ENCODE measurements at regions not wholly inside any gene's neighbourhood (a gene's known extent, or its start where the extent isn't known, plus 50 kb on each side); places are given as distances from the start of the nearest gene placed in this dataset.

- no peaks in the 10 kb centered on the region for H3K27me3 ChIP-seq (ENCODE audit: control insufficient read depth, insufficient read depth, low read length)
- H3K36me3 ChIP-seq (ENCODE audit: control insufficient read depth, insufficient read depth, low read length) = no peaks in the 10 kb centered on the region
- no peak overlapping the region for H3K4me3 ChIP-seq (ENCODE audit: low read length)
- H3K4me1 ChIP-seq (ENCODE audit: control insufficient read depth, insufficient read depth, low read length) = no peaks in the 10 kb centered on the region
- peaks cover 4% of the 10 kb centered on the region for H3K9me3 ChIP-seq (ENCODE audit: control insufficient read depth, low read length)
- H3K9ac ChIP-seq (ENCODE audit: low read length) = no peak overlapping the region
Measured at GRCh38 chr11:112410325-112410724, 149.7 kb upstream of the PLET1 start.

- Histone ChIP-seq H3K4me1 (ENCODE audit: control insufficient read depth, insufficient read depth, low read length) (no peaks in the 10 kb centered on the region), H3K9me3 (ENCODE audit: control insufficient read depth, low read length) (peaks cover 4% of the 10 kb centered on the region), H3K9ac (ENCODE audit: low read length) (no peak overlapping the region), H3K27me3 (ENCODE audit: control insufficient read depth, insufficient read depth, low read length) (no peaks in the 10 kb centered on the region), H3K4me3 (ENCODE audit: low read length) (no peak overlapping the region), H3K36me3 (ENCODE audit: control insufficient read depth, insufficient read depth, low read length) (no peaks in the 10 kb centered on the region)
Measured at GRCh38 chr11:112412383-112412782, 151.7 kb upstream of the PLET1 start.

GRCh38 chr11:112417339-112417738 is 156.7 kb upstream of the PLET1 start:
- Histone ChIP-seq H3K27me3 (ENCODE audit: control insufficient read depth, insufficient read depth, low read length) (no peaks in the 10 kb centered on the region), H3K4me1 (ENCODE audit: control insufficient read depth, insufficient read depth, low read length) (no peaks in the 10 kb centered on the region), H3K9me3 (ENCODE audit: control insufficient read depth, low read length) (peaks cover 4% of the 10 kb centered on the region), H3K36me3 (ENCODE audit: control insufficient read depth, insufficient read depth, low read length) (no peaks in the 10 kb centered on the region), H3K9ac (ENCODE audit: low read length) (no peak overlapping the region), H3K4me3 (ENCODE audit: low read length) (no peak overlapping the region)

- no peaks in the 10 kb centered on the region for H3K36me3 ChIP-seq (ENCODE audit: control insufficient read depth, insufficient read depth, low read length)
- peaks cover 4% of the 10 kb centered on the region for H3K9me3 ChIP-seq (ENCODE audit: control insufficient read depth, low read length)
- no peak overlapping the region for H3K9ac ChIP-seq (ENCODE audit: low read length)
- H3K27me3 ChIP-seq (ENCODE audit: control insufficient read depth, insufficient read depth, low read length) = no peaks in the 10 kb centered on the region
- H3K4me1 ChIP-seq (ENCODE audit: control insufficient read depth, insufficient read depth, low read length) = no peaks in the 10 kb centered on the region
- H3K4me3 ChIP-seq (ENCODE audit: low read length) = no peak overlapping the region
Measured at GRCh38 chr11:112418438-112418837, 157.8 kb upstream of the PLET1 start.

GRCh38 chr11:112421879-112422278 is 161.2 kb upstream of the PLET1 start:
- H3K4me3 ChIP-seq (ENCODE audit: low read length) = no peak overlapping the region
- no peak overlapping the region for H3K9ac ChIP-seq (ENCODE audit: low read length)
- H3K27me3 ChIP-seq (ENCODE audit: control insufficient read depth, insufficient read depth, low read length) = no peaks in the 10 kb centered on the region
- no peaks in the 10 kb centered on the region for H3K36me3 ChIP-seq (ENCODE audit: control insufficient read depth, insufficient read depth, low read length)
- H3K4me1 ChIP-seq (ENCODE audit: control insufficient read depth, insufficient read depth, low read length) = no peaks in the 10 kb centered on the region
- no peaks in the 10 kb centered on the region for H3K9me3 ChIP-seq (ENCODE audit: control insufficient read depth, low read length)

GRCh38 chr11:112425121-112425520 is 164.5 kb upstream of the PLET1 start:
- H3K4me1 ChIP-seq (ENCODE audit: control insufficient read depth, insufficient read depth, low read length) = no peaks in the 10 kb centered on the region
- H3K36me3 ChIP-seq (ENCODE audit: control insufficient read depth, insufficient read depth, low read length) = no peaks in the 10 kb centered on the region
- no peaks in the 10 kb centered on the region for H3K27me3 ChIP-seq (ENCODE audit: control insufficient read depth, insufficient read depth, low read length)
- no peak overlapping the region for H3K4me3 ChIP-seq (ENCODE audit: low read length)
- H3K9ac ChIP-seq (ENCODE audit: low read length) = no peak overlapping the region
- no peaks in the 10 kb centered on the region for H3K9me3 ChIP-seq (ENCODE audit: control insufficient read depth, low read length)

GRCh38 chr11:112437096-112437495 is 176.4 kb upstream of the PLET1 start:
- no peaks in the 10 kb centered on the region for H3K27me3 ChIP-seq (ENCODE audit: control insufficient read depth, insufficient read depth, low read length)
- H3K4me3 ChIP-seq (ENCODE audit: low read length) = no peak overlapping the region
- H3K36me3 ChIP-seq (ENCODE audit: control insufficient read depth, insufficient read depth, low read length) = no peaks in the 10 kb centered on the region
- no peaks in the 10 kb centered on the region for H3K9me3 ChIP-seq (ENCODE audit: control insufficient read depth, low read length)
- H3K4me1 ChIP-seq (ENCODE audit: control insufficient read depth, insufficient read depth, low read length) = no peaks in the 10 kb centered on the region
- H3K9ac ChIP-seq (ENCODE audit: low read length) = no peak overlapping the region

GRCh38 chr11:112439614-112440013 is 179.0 kb upstream of the PLET1 start:
- Histone ChIP-seq H3K4me3 (ENCODE audit: low read length) (no peak overlapping the region), H3K27me3 (ENCODE audit: control insufficient read depth, insufficient read depth, low read length) (no peaks in the 10 kb centered on the region), H3K4me1 (ENCODE audit: control insufficient read depth, insufficient read depth, low read length) (no peaks in the 10 kb centered on the region), H3K9me3 (ENCODE audit: control insufficient read depth, low read length) (no peaks in the 10 kb centered on the region), H3K9ac (ENCODE audit: low read length) (no peak overlapping the region), H3K36me3 (ENCODE audit: control insufficient read depth, insufficient read depth, low read length) (no peaks in the 10 kb centered on the region)

GRCh38 chr11:112440518-112440917 is 179.9 kb upstream of the PLET1 start:
- Histone ChIP-seq H3K9ac (ENCODE audit: low read length) (no peak overlapping the region), H3K36me3 (ENCODE audit: control insufficient read depth, insufficient read depth, low read length) (no peaks in the 10 kb centered on the region), H3K9me3 (ENCODE audit: control insufficient read depth, low read length) (no peaks in the 10 kb centered on the region), H3K4me3 (ENCODE audit: low read length) (no peak overlapping the region), H3K4me1 (ENCODE audit: control insufficient read depth, insufficient read depth, low read length) (no peaks in the 10 kb centered on the region), H3K27me3 (ENCODE audit: control insufficient read depth, insufficient read depth, low read length) (no peaks in the 10 kb centered on the region)

GRCh38 chr11:112448168-112448567 is 187.5 kb upstream of the PLET1 start:
- H3K9ac ChIP-seq (ENCODE audit: low read length) = no peak overlapping the region
- H3K27me3 ChIP-seq (ENCODE audit: control insufficient read depth, insufficient read depth, low read length) = no peaks in the 10 kb centered on the region
- no peaks in the 10 kb centered on the region for H3K36me3 ChIP-seq (ENCODE audit: control insufficient read depth, insufficient read depth, low read length)
- no peaks in the 10 kb centered on the region for H3K9me3 ChIP-seq (ENCODE audit: control insufficient read depth, low read length)
- no peak overlapping the region for H3K4me3 ChIP-seq (ENCODE audit: low read length)
- no peaks in the 10 kb centered on the region for H3K4me1 ChIP-seq (ENCODE audit: control insufficient read depth, insufficient read depth, low read length)

GRCh38 chr11:112448806-112449205 is 188.1 kb upstream of the PLET1 start:
- Histone ChIP-seq H3K4me1 (ENCODE audit: control insufficient read depth, insufficient read depth, low read length) (no peaks in the 10 kb centered on the region), H3K9me3 (ENCODE audit: control insufficient read depth, low read length) (no peaks in the 10 kb centered on the region), H3K36me3 (ENCODE audit: control insufficient read depth, insufficient read depth, low read length) (no peaks in the 10 kb centered on the region), H3K9ac (ENCODE audit: low read length) (no peak overlapping the region), H3K27me3 (ENCODE audit: control insufficient read depth, insufficient read depth, low read length) (no peaks in the 10 kb centered on the region), H3K4me3 (ENCODE audit: low read length) (no peak overlapping the region)

- Histone ChIP-seq H3K27me3 (ENCODE audit: control insufficient read depth, insufficient read depth, low read length) (no peaks in the 10 kb centered on the region), H3K9ac (ENCODE audit: low read length) (no peak overlapping the region), H3K4me1 (ENCODE audit: control insufficient read depth, insufficient read depth, low read length) (peaks cover 14% of the 10 kb centered on the region), H3K9me3 (ENCODE audit: control insufficient read depth, low read length) (no peaks in the 10 kb centered on the region), H3K4me3 (ENCODE audit: low read length) (no peak overlapping the region), H3K36me3 (ENCODE audit: control insufficient read depth, insufficient read depth, low read length) (no peaks in the 10 kb centered on the region)
Measured at GRCh38 chr11:112451250-112451649, 190.6 kb upstream of the PLET1 start.

All from mucosa of stomach (tissue), 1 donor.